PFSK-1 (cell line): ENCODE measurements at regions not wholly inside any gene's neighbourhood (a gene's known extent, or its start where the extent isn't known, plus 50 kb on each side); places are given as distances from the start of the nearest gene placed in this dataset.

Source experiments
- FOXP2 ChIP-seq: optimal IDR thresholded peaks from 2 replicates; pipeline ENCODE3; 2011; ENCODE audit warnings: borderline replicate concordance, control low read depth, inconsistent platforms; ENCODE audit not compliant: insufficient read depth; ENCODE audit errors: extremely low read length, extremely low read depth
- POLR2AphosphoS5 ChIP-seq: IDR thresholded peaks from 2 replicates; pipeline ENCODE4 v1.6.1; 2012; ENCODE audit warnings: low read depth, mild to moderate bottlenecking, control low read depth, low read length, moderate library complexity
- REST ChIP-seq, 2 experiments: IDR thresholded peaks; 2 replicates each; pipeline versions ENCODE4 v1.6.1 to v1.8.0; 2011 to 2012; ENCODE audit warnings: low read depth in 2 of 2, low read length in 2 of 2, control low read depth in 1 of 2, inconsistent platforms in 1 of 2, mild to moderate bottlenecking in 1 of 2, moderate library complexity in 1 of 2; ENCODE audit not compliant: insufficient read depth in 1 of 2
- SIN3A ChIP-seq: IDR thresholded peaks from 2 replicates; pipeline ENCODE4 v1.6.1; 2012; ENCODE audit warnings: mild to moderate bottlenecking, low read length, moderate library complexity, borderline replicate concordance; ENCODE audit not compliant: insufficient read depth
- TAF1 ChIP-seq: IDR thresholded peaks from 2 replicates; pipeline ENCODE4 v1.6.1; 2012; ENCODE audit warnings: low read length, control low read depth, borderline replicate concordance; ENCODE audit not compliant: insufficient read depth

DNA sequence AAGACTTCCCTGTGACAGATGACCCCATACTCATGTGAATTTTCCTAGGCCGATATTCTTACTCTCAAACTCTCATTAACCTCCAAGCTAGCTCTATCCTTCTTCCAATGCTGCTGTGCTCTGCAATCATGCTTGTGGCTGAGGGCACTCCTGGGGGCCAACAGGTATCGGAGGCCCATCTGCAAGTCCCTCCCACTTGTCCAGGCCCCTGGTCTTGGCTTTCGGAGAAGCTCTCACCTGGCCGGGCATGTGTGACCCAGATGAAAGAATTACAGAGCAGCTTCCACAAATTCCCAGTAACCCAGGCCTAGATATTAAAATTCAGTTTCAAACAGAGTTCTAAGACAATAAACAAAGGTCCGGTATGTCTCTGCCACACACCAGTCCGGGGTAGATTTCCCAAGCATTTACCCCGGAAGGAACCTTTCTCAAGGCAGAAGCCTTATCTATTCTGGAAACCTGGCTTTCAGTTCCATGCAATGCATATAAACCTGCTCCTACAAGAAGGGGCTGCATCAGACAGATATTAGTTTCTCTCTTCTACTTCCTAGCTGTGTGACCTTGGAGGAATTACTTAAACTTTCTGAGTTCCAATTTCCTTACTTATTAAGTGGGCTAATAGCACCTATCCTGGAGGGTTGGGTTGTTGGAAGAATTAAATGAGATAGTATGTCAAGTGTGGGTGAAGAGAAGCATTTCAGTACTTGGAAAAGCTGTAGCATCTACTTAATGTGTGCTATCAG, 270.8 kb downstream of the PTTG2 start:
- TF ChIP-seq FOXP2 (no peak), SIN3A (no peak), POLR2AphosphoS5 (no peak), TAF1 (no peak), REST (IDR thresholded peaks at IDR 0.05; ENCODE audit: insufficient read depth in 1 of 2, low read depth in 2 of 2, low read length in 2 of 2) (no peak)

DNA sequence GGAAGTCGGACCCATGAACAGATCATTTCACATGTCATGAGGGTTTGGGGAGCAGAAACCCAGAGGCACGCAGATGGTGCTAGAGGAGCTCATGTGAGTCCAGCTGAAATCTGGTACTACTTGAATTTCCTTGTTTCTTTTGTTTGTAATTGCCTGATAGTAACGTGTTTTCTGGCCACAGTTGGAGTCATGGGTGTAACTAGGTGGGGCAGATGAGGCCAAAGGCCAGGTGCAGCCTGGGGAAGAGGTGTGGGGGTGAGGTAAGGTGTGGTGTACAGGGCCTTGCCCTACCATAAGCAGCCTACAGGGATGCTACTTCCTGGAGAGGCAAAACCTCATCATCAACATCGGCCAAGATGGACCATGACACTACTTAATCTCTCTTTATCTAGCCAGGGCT, 271.4 kb downstream of the PTTG2 start:
- TF ChIP-seq POLR2AphosphoS5 (no peak), REST (IDR thresholded peaks at IDR 0.05; ENCODE audit: insufficient read depth in 1 of 2, low read depth in 2 of 2, low read length in 2 of 2) (no peak), FOXP2 (no peak), SIN3A (no peak), TAF1 (no peak)

DNA sequence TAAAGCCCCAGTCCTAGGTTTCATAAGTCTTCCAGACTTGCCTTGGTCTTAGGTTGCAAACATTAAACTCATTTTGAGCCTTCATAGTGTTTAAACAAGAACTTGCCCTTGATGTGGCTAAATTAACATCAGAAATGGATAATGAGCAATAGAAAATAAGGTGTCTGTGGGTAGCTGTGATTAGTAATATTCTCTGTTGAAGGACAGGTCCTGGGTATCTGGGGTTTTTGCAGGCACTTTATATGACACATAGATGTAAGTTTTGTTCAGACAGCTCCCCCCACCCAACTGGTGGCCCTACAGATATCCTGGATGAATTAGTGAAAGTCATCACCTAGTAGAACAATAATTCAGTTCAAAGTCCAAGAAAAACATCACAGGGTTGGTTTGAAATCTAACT, 272.5 kb downstream of the PTTG2 start:
- no peak for TF ChIP-seq TAF1
- no peak for TF ChIP-seq POLR2AphosphoS5
- no peak for TF ChIP-seq SIN3A
- no peak for TF ChIP-seq REST (IDR thresholded peaks at IDR 0.05; ENCODE audit: insufficient read depth in 1 of 2, low read depth in 2 of 2, low read length in 2 of 2)
- no peak for TF ChIP-seq FOXP2

- TF ChIP-seq POLR2AphosphoS5 (no peak), SIN3A (no peak), TAF1 (no peak), REST (IDR thresholded peaks at IDR 0.05; ENCODE audit: insufficient read depth in 1 of 2, low read depth in 2 of 2, low read length in 2 of 2) (no peak), FOXP2 (no peak)
Observed at GRCh38 chr4:38233727-38234480, 273.7 kb downstream of the PTTG2 start.
